HG02763 (cell line): ENCODE measurements at regions not wholly inside any gene's neighbourhood (a gene's known extent, or its start where the extent isn't known, plus 50 kb on each side); places are given as distances from the start of the nearest gene placed in this dataset.
"Not testable (repeated sequence)": the region's sequence is repeated elsewhere in the genome, so short reads cannot be mapped to it uniquely, and the experiment has no call there.

Experiments used
- ATAC-seq: cut with Tn5 transposase; IDR thresholded peaks from one replicate; pipeline ENCODE4 v1.9.1; 2021; ENCODE audit warnings: mild to moderate bottlenecking, moderate library complexity; ENCODE audit not compliant: unreplicated experiment

GRCh38 chr6:99668036-99668705 is 61.5 kb downstream of the PRDM13 start:
- ATAC-seq, result no peak

- ATAC-seq, result no peak
Measured at GRCh38 chr6:99689916-99690685, 83.5 kb downstream of the PRDM13 start.

GRCh38 chr6:99702287-99702686 is 95.7 kb downstream of the PRDM13 start:
- ATAC-seq, result not testable (repeated sequence)

GRCh38 chr6:99709062-99709461 is 102.4 kb downstream of the PRDM13 start:
- ATAC-seq, result no peak

- no peak for ATAC-seq
Measured at GRCh38 chr6:99711302-99711701, 104.7 kb downstream of the PRDM13 start.

- ATAC-seq, result no peak
Measured at GRCh38 chr6:99711925-99712324, 105.3 kb downstream of the PRDM13 start.

GRCh38 chr6:99712519-99712918 is 105.9 kb downstream of the PRDM13 start:
- no peak for ATAC-seq

- ATAC-seq, result not testable (repeated sequence)
Measured at GRCh38 chr6:99722043-99722442, 115.4 kb downstream of the PRDM13 start.

GRCh38 chr6:99730237-99730636 is 123.6 kb downstream of the PRDM13 start:
- not testable (repeated sequence) for ATAC-seq

GRCh38 chr6:99736302-99736701 is 129.7 kb downstream of the PRDM13 start:
- no peak for ATAC-seq

GRCh38 chr6:99739526-99739925 is 132.9 kb downstream of the PRDM13 start:
- ATAC-seq, result no peak

GRCh38 chr6:99741092-99741491 is 134.5 kb downstream of the PRDM13 start:
- ATAC-seq, result no peak

- no peak for ATAC-seq
Measured at GRCh38 chr6:99743647-99744046, 137.0 kb downstream of the PRDM13 start.

GRCh38 chr6:99745651-99746050 is 139.0 kb downstream of the PRDM13 start:
- ATAC-seq, result no peak

- ATAC-seq, result peak; percentile 83
Measured at GRCh38 chr6:99746261-99746895, 139.7 kb downstream of the PRDM13 start.

- no peak for ATAC-seq
Measured at GRCh38 chr6:99761711-99762110, 155.1 kb downstream of the PRDM13 start.

- ATAC-seq, result no peak
Measured at GRCh38 chr6:99768166-99768565, 161.5 kb downstream of the PRDM13 start.

- no peak for ATAC-seq
Measured at GRCh38 chr6:99779631-99780555, 173.3 kb downstream of the PRDM13 start.

GRCh38 chr6:99780556-99780885 is 173.9 kb downstream of the PRDM13 start:
- no peak for ATAC-seq

GRCh38 chr6:99789767-99790166 is 183.1 kb downstream of the PRDM13 start:
- peak; percentile 68 for ATAC-seq

- no peak for ATAC-seq
Measured at GRCh38 chr6:99790679-99791078, 184.0 kb downstream of the PRDM13 start.
